Smooth muscle cell (in vitro differentiated cells): ENCODE measurements at regions not wholly inside any gene's neighbourhood (a gene's known extent, or its start where the extent isn't known, plus 50 kb on each side); places are given as distances from the start of the nearest gene placed in this dataset.

Source experiments
- DNase-seq: peaks from one replicate; lab custom pipeline; 2025; ENCODE audit not compliant: unreplicated experiment; lab: John Stamatoyannopoulos, UW
- H2AFZ ChIP-seq: fragments of 200-600 bp; sonication (generic); 2 replicates; pipeline ENCODE4 v1.6.0; 2016; ENCODE audit warnings: antibody characterized with exemption, low read depth, mild to moderate bottlenecking
- H3F3A ChIP-seq: fragments of 200-600 bp; sonication (generic); 2 replicates; pipeline ENCODE4 v1.6.0; 2017; ENCODE audit warnings: antibody characterized with exemption, low read depth
- H3K27ac ChIP-seq: fragments of 200-600 bp; sonication (generic); 2 replicates; pipeline ENCODE4 v1.5.1; 2016; ENCODE audit warnings: low read depth, mild to moderate bottlenecking
- H3K27me3 ChIP-seq: fragments of 200-600 bp; sonication (generic); 2 replicates; pipeline ENCODE4 v1.6.1; 2016; ENCODE audit warnings: low read depth, mild to moderate bottlenecking
- H3K36me3 ChIP-seq: fragments of 200-600 bp; sonication (generic); 2 replicates; pipeline ENCODE4 v1.5.1; 2016; ENCODE audit warnings: low read depth
- H3K4me1 ChIP-seq: fragments of 200-600 bp; sonication (generic); 2 replicates; pipeline ENCODE4 v1.5.1; 2016; ENCODE audit warnings: low read depth
- H3K4me2 ChIP-seq: fragments of 200-600 bp; sonication (generic); 2 replicates; pipeline ENCODE4 v1.6.0; 2016; ENCODE audit warnings: mild to moderate bottlenecking
- H3K4me3 ChIP-seq: fragments of 200-600 bp; sonication (generic); 2 replicates; pipeline ENCODE4 v1.5.1; 2016; ENCODE audit warnings: mild to moderate bottlenecking
- H3K79me2 ChIP-seq: fragments of 200-600 bp; sonication (generic); 2 replicates; pipeline ENCODE4 v1.6.0; 2016; ENCODE audit warnings: low read depth, mild to moderate bottlenecking
- H3K9ac ChIP-seq: fragments of 200-600 bp; sonication (generic); 2 replicates; pipeline ENCODE4 v1.6.0; 2016; ENCODE audit warnings: low read depth
- H3K9me3 ChIP-seq: fragments of 200-600 bp; sonication (generic); replicated peaks from 2 replicates; pipeline ENCODE4 v1.5.1; 2016; ENCODE audit warnings: low read depth
- H4K20me1 ChIP-seq: fragments of 200-600 bp; sonication (generic); 2 replicates; pipeline ENCODE4 v1.6.0; 2016; ENCODE audit warnings: low read depth
- CTCF ChIP-seq: fragments of 200-600 bp; sonication (generic); IDR thresholded peaks from 2 replicates; pipeline ENCODE4 v1.5.1; 2017; ENCODE audit warnings: borderline replicate concordance, mild to moderate bottlenecking, antibody characterized with exemption; ENCODE audit not compliant: insufficient read depth, poor library complexity, severe bottlenecking
- WGBS: methylation state at CpG from one replicate; pipeline ENCODE4 v1.1.7; 2016; ENCODE audit warnings: low lambda C conversion rate; 5-methylcytosine and 5-hydroxymethylcytosine counted together

GRCh38 chr9:30476826-30477225 lies 1907.6 kb upstream of the ACO1 start:
- whole genome bisulfite sequencing, result 81% methylated on average over 4 of the region's 4 CpGs
- Histone ChIP-seq H3K9me3 (no peaks in the 10 kb centered on the region), H3K4me3 (no peak overlapping the region), H3K4me2 (no peak overlapping the region), H3K4me1 (no peaks in the 10 kb centered on the region), H2AFZ (no peak overlapping the region), H3K79me2 (no peaks in the 10 kb centered on the region), H3K9ac (no peak overlapping the region), H3K27ac (no peak overlapping the region), H3K27me3 (no peaks in the 10 kb centered on the region), H3F3A (no peaks in the 10 kb centered on the region), H4K20me1 (no peaks in the 10 kb centered on the region), H3K36me3 (no peaks in the 10 kb centered on the region)
- no peak for TF ChIP-seq CTCF
- no peak for DNase-seq

- Histone ChIP-seq H2AFZ (no peak overlapping the region), H3K9ac (no peak overlapping the region), H3K4me1 (no peaks in the 10 kb centered on the region), H4K20me1 (no peaks in the 10 kb centered on the region), H3K4me3 (no peak overlapping the region), H3F3A (no peaks in the 10 kb centered on the region), H3K4me2 (no peak overlapping the region), H3K79me2 (no peaks in the 10 kb centered on the region), H3K27me3 (no peaks in the 10 kb centered on the region), H3K9me3 (no peaks in the 10 kb centered on the region), H3K36me3 (no peaks in the 10 kb centered on the region), H3K27ac (no peak overlapping the region)
- DNase-seq, result no peak
- 79% methylated on average over 1 of the region's 1 CpG for WGBS
- TF ChIP-seq CTCF, result no peak
Measured at GRCh38 chr9:30478684-30479083, 1905.8 kb upstream of the ACO1 start.

GRCh38 chr9:30482499-30482898 lies 1901.9 kb upstream of the ACO1 start:
- no peak overlapping the region for H3K27ac ChIP-seq
- no peak overlapping the region for H3K9ac ChIP-seq
- H3K79me2 ChIP-seq, result no peaks in the 10 kb centered on the region
- no peaks in the 10 kb centered on the region for H3F3A ChIP-seq
- H3K27me3 ChIP-seq, result no peaks in the 10 kb centered on the region
- 93% methylated on average over 4 of the region's 4 CpGs for WGBS
- H2AFZ ChIP-seq, result no peak overlapping the region
- no peak overlapping the region for H3K4me2 ChIP-seq
- no peak for DNase-seq
- no peaks in the 10 kb centered on the region for H3K36me3 ChIP-seq
- no peaks in the 10 kb centered on the region for H3K9me3 ChIP-seq
- H3K4me3 ChIP-seq, result no peak overlapping the region
- TF ChIP-seq CTCF, result no peak
- H3K4me1 ChIP-seq, result no peaks in the 10 kb centered on the region
- no peaks in the 10 kb centered on the region for H4K20me1 ChIP-seq

- Histone ChIP-seq H3K27ac (no peak overlapping the region), H4K20me1 (no peaks in the 10 kb centered on the region), H3K79me2 (no peaks in the 10 kb centered on the region), H3K27me3 (no peaks in the 10 kb centered on the region), H3K9me3 (no peaks in the 10 kb centered on the region), H3K4me3 (no peak overlapping the region), H3K36me3 (no peaks in the 10 kb centered on the region), H3F3A (no peaks in the 10 kb centered on the region), H2AFZ (no peak overlapping the region), H3K4me1 (no peaks in the 10 kb centered on the region), H3K9ac (no peak overlapping the region), H3K4me2 (no peak overlapping the region)
- 97% methylated on average over 2 of the region's 2 CpGs for WGBS
- DNase-seq, result no peak
- no peak for TF ChIP-seq CTCF
Measured at GRCh38 chr9:30484690-30485089, 1899.8 kb upstream of the ACO1 start.
